ENCODE measurements at regions not wholly inside any gene's neighbourhood (a gene's known extent, or its start where the extent isn't known, plus 50 kb on each side); places are given as distances from the start of the nearest gene placed in this dataset.
"Not testable (repeated sequence)": the region's sequence is repeated elsewhere in the genome, so short reads cannot be mapped to it uniquely, and the experiment has no call there.

GRCh38 chr7:93030605-93031225 lies 87.1 kb downstream of the SAMD9 start:
- Histone ChIP-seq H3K27me3 (ENCODE audit: low read depth) (no peaks in the 10 kb centered on the region), H3K9me3 (peaks cover 5% of the 10 kb centered on the region), H3K36me3 (no peaks in the 10 kb centered on the region), H3K27ac (no peak overlapping the region), H3K4me3 (no peak overlapping the region), H3K4me1 (no peaks in the 10 kb centered on the region)
- DNase-seq (no peak), ATAC-seq (no peak)
- no peak for TF ChIP-seq CTCF (IDR thresholded peaks at IDR 0.05)
- intact Hi-C loops (cut with DNase I): no loop called here

- Histone ChIP-seq H3K4me1 (no peaks in the 10 kb centered on the region), H3K36me3 (no peaks in the 10 kb centered on the region), H3K27me3 (ENCODE audit: low read depth) (no peaks in the 10 kb centered on the region), H3K9me3 (peaks cover 5% of the 10 kb centered on the region), H3K4me3 (no peak overlapping the region), H3K27ac (no peak overlapping the region)
- ATAC-seq (no peak), DNase-seq (no peak)
- intact Hi-C loops (cut with DNase I): no loop called here
- TF ChIP-seq CTCF (IDR thresholded peaks at IDR 0.05): no peak
Observed at GRCh38 chr7:93029056-93029455, 88.7 kb downstream of the SAMD9 start.

- Histone ChIP-seq H3K4me1 (no peaks in the 10 kb centered on the region), H3K4me3 (no peak overlapping the region), H3K27ac (no peak overlapping the region), H3K9me3 (peaks cover 5% of the 10 kb centered on the region), H3K36me3 (no peaks in the 10 kb centered on the region), H3K27me3 (ENCODE audit: low read depth) (no peaks in the 10 kb centered on the region)
- DNase-seq (no peak), ATAC-seq (no peak)
- no peak for TF ChIP-seq CTCF (IDR thresholded peaks at IDR 0.05)
- intact Hi-C loops (cut with DNase I): no loop called here
Observed at GRCh38 chr7:93028610-93029009, 89.2 kb downstream of the SAMD9 start.

- H3K4me1 ChIP-seq: no peaks in the 10 kb centered on the region
- no peak for DNase-seq
- peaks cover 5% of the 10 kb centered on the region for H3K9me3 ChIP-seq
- H3K36me3 ChIP-seq: no peaks in the 10 kb centered on the region
- no peak overlapping the region for H3K4me3 ChIP-seq
- intact Hi-C loops (cut with DNase I): no loop called here
- no peak for ATAC-seq
- H3K27me3 ChIP-seq (ENCODE audit: low read depth): no peaks in the 10 kb centered on the region
- no peak for TF ChIP-seq CTCF (IDR thresholded peaks at IDR 0.05)
- H3K27ac ChIP-seq: no peak overlapping the region
Observed at GRCh38 chr7:93027044-93027443, 90.7 kb downstream of the SAMD9 start.

GRCh38 chr7:93026425-93026824 lies 91.4 kb downstream of the SAMD9 start:
- Histone ChIP-seq H3K9me3 (no peaks in the 10 kb centered on the region), H3K4me1 (no peaks in the 10 kb centered on the region), H3K27me3 (ENCODE audit: low read depth) (no peaks in the 10 kb centered on the region), H3K4me3 (no peak overlapping the region), H3K36me3 (no peaks in the 10 kb centered on the region), H3K27ac (no peak overlapping the region)
- ATAC-seq: no peak
- intact Hi-C loops (cut with DNase I): no loop called here
- DNase-seq: no peak
- TF ChIP-seq CTCF (IDR thresholded peaks at IDR 0.05): no peak

- H3K27me3 ChIP-seq (ENCODE audit: low read depth): no peaks in the 10 kb centered on the region
- TF ChIP-seq CTCF (IDR thresholded peaks at IDR 0.05): no peak
- H3K9me3 ChIP-seq: no peaks in the 10 kb centered on the region
- ATAC-seq (no peak), DNase-seq (no peak)
- no peak overlapping the region for H3K4me3 ChIP-seq
- no peak overlapping the region for H3K27ac ChIP-seq
- no peaks in the 10 kb centered on the region for H3K4me1 ChIP-seq
- no peaks in the 10 kb centered on the region for H3K36me3 ChIP-seq
- intact Hi-C loops (cut with DNase I): no loop called here
Observed at GRCh38 chr7:93025389-93025788, 92.4 kb downstream of the SAMD9 start.

GRCh38 chr7:93022931-93023478 lies 94.8 kb downstream of the SAMD9 start:
- ATAC-seq; H3K27ac ChIP-seq; H3K27me3 ChIP-seq (ENCODE audit: low read depth); H3K4me3 ChIP-seq; DNase-seq; H3K36me3 ChIP-seq; H3K4me1 ChIP-seq; H3K9me3 ChIP-seq; intact Hi-C loops (cut with DNase I): not testable (repeated sequence)
